Endodermal cell (in vitro differentiated cells): ENCODE measurements at regions not wholly inside any gene's neighbourhood (a gene's known extent, or its start where the extent isn't known, plus 50 kb on each side); places are given as distances from the start of the nearest gene placed in this dataset.

Experiments used
- DNase-seq: peaks from one replicate; pipeline ENCODE4 v3.0.0-alpha.2; 2017
- H3K27ac ChIP-seq: 2 replicates; pipeline ENCODE4 v1.5.1; 2013; ENCODE audit warnings: mild to moderate bottlenecking, low read depth, low read length, moderate library complexity
- H3K27me3 ChIP-seq: 2 replicates; pipeline ENCODE4 v1.6.1; 2013; ENCODE audit warnings: mild to moderate bottlenecking, low read length, moderate library complexity; ENCODE audit not compliant: insufficient read depth, control insufficient read depth, poor library complexity, severe bottlenecking
- H3K36me3 ChIP-seq: 2 replicates; pipeline ENCODE4 v1.7.0; 2013; ENCODE audit warnings: mild to moderate bottlenecking, low read length, moderate library complexity; ENCODE audit not compliant: control insufficient read depth, insufficient read depth
- H3K4me1 ChIP-seq: one replicate; pipeline ENCODE4 v1.7.0; 2013; ENCODE audit warnings: low read length; ENCODE audit not compliant: control insufficient read depth, insufficient read depth
- H3K4me3 ChIP-seq: 2 replicates; pipeline ENCODE4 v1.5.1; 2013; ENCODE audit warnings: mild to moderate bottlenecking, low read length, moderate library complexity
- H3K9ac ChIP-seq: 2 replicates; pipeline ENCODE4 v1.6.1; 2013; ENCODE audit warnings: mild to moderate bottlenecking, low read length, moderate library complexity; ENCODE audit not compliant: poor library complexity, severe bottlenecking; ENCODE audit errors: extremely low read depth
- H3K9me3 ChIP-seq: 2 replicates; pipeline ENCODE4 v1.6.1; 2013; ENCODE audit warnings: mild to moderate bottlenecking, low read length, moderate library complexity; ENCODE audit not compliant: control insufficient read depth
- H3K27ac Mint-ChIP-seq: 2 replicates; pipeline ENCODE4 v1.8.0; 2020; ENCODE audit warnings: mixed read lengths
- H3K27me3 Mint-ChIP-seq: 2 replicates; pipeline ENCODE4 v1.8.0; 2021; ENCODE audit warnings: mild to moderate bottlenecking, mixed read lengths; ENCODE audit not compliant: insufficient read depth
- H3K36me3 Mint-ChIP-seq: 2 replicates; pipeline ENCODE4 v1.8.0; 2020; ENCODE audit warnings: low read depth, mixed read lengths
- H3K4me1 Mint-ChIP-seq: 2 replicates; pipeline ENCODE4 v1.8.0; 2020; ENCODE audit warnings: mixed read lengths
- H3K4me3 Mint-ChIP-seq: 2 replicates; pipeline ENCODE4 v1.8.0; 2020; ENCODE audit warnings: mild to moderate bottlenecking, moderate library complexity, mixed read lengths
- H3K9me3 Mint-ChIP-seq: 2 replicates; pipeline ENCODE4 v1.8.0; 2020; ENCODE audit warnings: mild to moderate bottlenecking, mixed read lengths
- CTCF ChIP-seq: fragments of 200-600 bp; sonication (generic); conservative IDR thresholded peaks from 2 replicates; pipeline ENCODE4 v1.5.0; 2021; ENCODE audit warnings: antibody characterized with exemption, mild to moderate bottlenecking
- WGBS, 2 experiments: methylation state at CpG; one replicate each; pipeline versions ENCODE4 v1.1.5 to v1.1.7; 2013; ENCODE audit warnings: missing lambda C conversion rate in 2 of 2, mixed read lengths in 1 of 2; ENCODE audit not compliant: insufficient coverage in 1 of 2, insufficient read length in 1 of 2; 5-methylcytosine and 5-hydroxymethylcytosine counted together

- no peaks in the 10 kb centered on the region for H3K9me3 ChIP-seq
- H3K27ac ChIP-seq, result no peak overlapping the region
- no peak overlapping the region for H3K4me3 Mint-ChIP-seq
- H3K9me3 Mint-ChIP-seq, result no peaks in the 10 kb centered on the region
- TF ChIP-seq CTCF, result no peak
- no peak overlapping the region for H3K4me3 ChIP-seq
- H3K27me3 ChIP-seq, result no peaks in the 10 kb centered on the region
- no peak overlapping the region for H3K27ac Mint-ChIP-seq
- 90 to 92% methylated on average over 4 to 7 of the region's 7 CpGs for WGBS, 2 experiments
- H3K36me3 ChIP-seq, result no peaks in the 10 kb centered on the region
- H3K9ac ChIP-seq, result no peak overlapping the region
- H3K36me3 Mint-ChIP-seq, result no peaks in the 10 kb centered on the region
- H3K4me1 ChIP-seq, result no peaks in the 10 kb centered on the region
- H3K27me3 Mint-ChIP-seq, result no peaks in the 10 kb centered on the region
- no peak for DNase-seq
- peaks cover 5% of the 10 kb centered on the region for H3K4me1 Mint-ChIP-seq
Measured at GRCh38 chr13:37486171-37486681, 112.3 kb downstream of the POSTN start.

- H3K4me3 Mint-ChIP-seq, result no peak overlapping the region
- no peak for DNase-seq
- H3K4me1 Mint-ChIP-seq, result peaks cover 5% of the 10 kb centered on the region
- no peaks in the 10 kb centered on the region for H3K36me3 Mint-ChIP-seq
- no peaks in the 10 kb centered on the region for H3K9me3 Mint-ChIP-seq
- H3K9ac ChIP-seq, result no peak overlapping the region
- H3K27ac ChIP-seq, result no peak overlapping the region
- H3K27me3 Mint-ChIP-seq, result no peaks in the 10 kb centered on the region
- H3K4me3 ChIP-seq, result no peak overlapping the region
- no peaks in the 10 kb centered on the region for H3K9me3 ChIP-seq
- H3K27ac Mint-ChIP-seq, result no peak overlapping the region
- H3K4me1 ChIP-seq, result no peaks in the 10 kb centered on the region
- no peak for TF ChIP-seq CTCF
- no peaks in the 10 kb centered on the region for H3K36me3 ChIP-seq
- no peaks in the 10 kb centered on the region for H3K27me3 ChIP-seq
Measured at GRCh38 chr13:37485756-37486155, 112.8 kb downstream of the POSTN start.

GRCh38 chr13:37484056-37484455 lies 114.5 kb downstream of the POSTN start:
- no peak overlapping the region for H3K27ac ChIP-seq
- no peak for TF ChIP-seq CTCF
- Mint-ChIP-seq H3K4me1 (peaks cover 5% of the 10 kb centered on the region), H3K27me3 (no peaks in the 10 kb centered on the region), H3K36me3 (no peaks in the 10 kb centered on the region), H3K9me3 (no peaks in the 10 kb centered on the region), H3K27ac (no peak overlapping the region), H3K4me3 (no peak overlapping the region)
- no peaks in the 10 kb centered on the region for H3K27me3 ChIP-seq
- H3K4me3 ChIP-seq, result no peak overlapping the region
- DNase-seq, result no peak
- H3K9me3 ChIP-seq, result no peaks in the 10 kb centered on the region
- H3K9ac ChIP-seq, result no peak overlapping the region
- 94 to 98% methylated on average over 2 of the region's 2 CpGs for WGBS, 2 experiments
- H3K4me1 ChIP-seq, result no peaks in the 10 kb centered on the region
- no peaks in the 10 kb centered on the region for H3K36me3 ChIP-seq
